OCI-LY7 (cell line): ENCODE measurements at regions not wholly inside any gene's neighbourhood (a gene's known extent, or its start where the extent isn't known, plus 50 kb on each side); places are given as distances from the start of the nearest gene placed in this dataset.

ENCODE experiments used
- BruUV-seq: library from RNA; stranded (reverse); fragments of 400-500 nt; replicated peaks from 2 replicates; lab custom pipeline; 2021; lab: Mats Ljungman, UMichigan
- CTCF ChIA-PET: fragments of 300-600 bp; sonication (Branson Sonifier 250); formaldehyde crosslinking; loops from one replicate; lab custom pipeline; 2022; ENCODE audit warnings: antibody characterized with exemption; ENCODE audit not compliant: unreplicated experiment; lab: Charles Lee
- POLR2A ChIA-PET: fragments of 300-600 bp; sonication (Branson Sonifier 250); formaldehyde crosslinking; loops from one replicate; lab custom pipeline; 2022; ENCODE audit warnings: antibody characterized with exemption; lab: Charles Lee
- DNase-seq: peaks from one replicate; pipeline ENCODE4 v3.0.0-alpha.2; 2015; ENCODE audit warnings: low spot score
- H2AFZ ChIP-seq: fragments of 200-600 bp; sonication (generic), shearing (Covaris generic); 2 replicates; pipeline ENCODE4 v1.6.1; 2014; ENCODE audit warnings: mild to moderate bottlenecking, antibody characterized with exemption, low read length, moderate library complexity
- H3K27ac ChIP-seq: fragments of 200-600 bp; sonication (generic); 2 replicates; pipeline ENCODE4 v1.5.1; 2014; ENCODE audit warnings: mixed run types, low read depth, mild to moderate bottlenecking, moderate library complexity, low read length, inconsistent platforms; ENCODE audit not compliant: poor library complexity, severe bottlenecking
- H3K36me3 ChIP-seq: fragments of 200-600 bp; sonication (generic); 2 replicates; pipeline ENCODE4 v1.6.1; 2014; ENCODE audit warnings: mild to moderate bottlenecking, antibody characterized with exemption, low read length, moderate library complexity, mixed read lengths; ENCODE audit not compliant: insufficient read depth
- H3K4me1 ChIP-seq: fragments of 200-600 bp; sonication (generic); 2 replicates; pipeline ENCODE4 v1.5.1; 2014; ENCODE audit warnings: mild to moderate bottlenecking, low read length; ENCODE audit not compliant: insufficient read depth, poor library complexity, severe bottlenecking
- H3K4me2 ChIP-seq: fragments of 200-600 bp; sonication (generic); 2 replicates; pipeline ENCODE4 v1.6.1; 2014; ENCODE audit warnings: mild to moderate bottlenecking, low read length
- H3K4me3 ChIP-seq: fragments of 200-600 bp; sonication (generic); 2 replicates; pipeline ENCODE4 v1.5.1; 2014; ENCODE audit warnings: mild to moderate bottlenecking, low read depth, low read length; ENCODE audit not compliant: poor library complexity, severe bottlenecking
- H3K79me2 ChIP-seq: fragments of 200-600 bp; sonication (generic); 2 replicates; pipeline ENCODE4 v1.6.1; 2016; ENCODE audit warnings: low read depth, mild to moderate bottlenecking, low read length, moderate library complexity, mixed read lengths; ENCODE audit not compliant: insufficient read depth
- H3K9me2 ChIP-seq: fragments of 200-600 bp; sonication (generic); 2 replicates; pipeline ENCODE4 v1.6.1; 2016; ENCODE audit warnings: mild to moderate bottlenecking, low read length, mixed read lengths; ENCODE audit not compliant: insufficient read depth
- H3K9me3 ChIP-seq: fragments of 200-600 bp; sonication (generic); 2 replicates; pipeline ENCODE4 v1.6.1; 2014; ENCODE audit warnings: mild to moderate bottlenecking, mixed run types, low read length, mixed read lengths
- H4K20me1 ChIP-seq: fragments of 200-600 bp; sonication (generic); 2 replicates; pipeline ENCODE4 v1.6.1; 2014; ENCODE audit warnings: mild to moderate bottlenecking, antibody characterized with exemption, low read length, moderate library complexity, mixed read lengths; ENCODE audit not compliant: insufficient read depth
- CTCF ChIP-seq: fragments of 200-600 bp; sonication (generic); conservative IDR thresholded peaks from 2 replicates; pipeline ENCODE4 v1.5.1; 2014; ENCODE audit warnings: mild to moderate bottlenecking, antibody characterized with exemption, low read length, moderate library complexity, mixed read lengths
- EZH2phosphoT487 ChIP-seq: fragments of 200-600 bp; sonication (generic); IDR thresholded peaks from 2 replicates; pipeline ENCODE4 v1.6.1; 2018; ENCODE audit warnings: low read depth, borderline replicate concordance, mild to moderate bottlenecking, mixed run types, antibody characterized with exemption, low read length, moderate library complexity, mixed read lengths
- intact Hi-C: fragments of 100-400 bp; cut with micrococcal nuclease; formaldehyde crosslinking; loops from one replicate; pipeline ENCODE4 v1.10.0; 2022; ENCODE audit not compliant: unreplicated experiment

DNA sequence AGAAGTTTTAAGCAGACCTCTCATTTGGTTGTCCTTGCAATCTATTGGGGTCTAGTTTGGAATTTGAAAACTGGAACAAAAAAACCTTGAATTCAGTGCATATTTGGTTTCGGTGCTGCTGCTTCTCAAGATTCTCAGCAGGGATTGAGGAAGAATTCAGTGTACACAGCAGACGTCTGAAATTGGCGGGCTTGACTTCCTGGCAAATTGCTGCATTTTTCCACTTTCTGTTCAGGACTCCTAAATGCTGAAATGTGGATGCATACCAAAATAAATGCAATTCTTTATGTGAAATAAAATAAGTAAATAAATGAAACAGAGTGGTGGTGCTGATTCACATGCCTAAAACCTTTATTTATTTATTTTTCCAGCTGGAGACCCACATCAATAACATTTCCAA is 332.4 kb upstream of the KYNU start:
- CTCF ChIA-PET = no interaction called here
- intact Hi-C loops = no loop called here
- H3K4me3 ChIP-seq = no peak overlapping the region

DNA sequence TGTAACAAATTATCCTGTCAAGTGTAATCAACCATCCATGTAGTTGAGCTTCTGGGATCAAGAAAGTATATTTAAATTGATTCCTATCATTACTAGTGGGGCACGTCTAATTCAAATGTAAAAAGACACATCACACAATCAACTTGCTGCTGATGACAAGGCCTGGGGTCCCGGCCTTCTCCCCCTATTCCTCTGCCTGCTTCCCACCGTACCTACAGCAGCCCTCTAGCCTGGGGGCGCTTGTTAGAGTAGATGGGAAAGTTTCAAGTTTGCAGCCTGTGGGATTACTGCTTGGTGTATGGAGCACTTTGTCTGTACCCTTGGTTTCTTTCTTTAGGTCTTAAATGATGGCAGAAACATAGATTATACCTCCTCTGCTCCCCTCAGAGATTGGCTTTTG is 333.3 kb upstream of the KYNU start:
- H3K36me3 ChIP-seq = no peaks in the 10 kb centered on the region
- TF ChIP-seq CTCF (no peak), EZH2phosphoT487 (no peak)
- no peak overlapping the region for H3K4me3 ChIP-seq
- no peak for DNase-seq
- no peak overlapping the region for H3K4me2 ChIP-seq
- ChIA-PET CTCF (no interaction called here), POLR2A (interaction anchor here (0.8 kb wide), 2 partner anchors 9 to 52 kb away, joined by 3 to 7 read pairs; no protein-coding TSS in a partner anchor)
- no peaks in the 10 kb centered on the region for H3K9me3 ChIP-seq
- BruUV-seq = no TSS peak
- intact Hi-C loops = no loop called here
- no peaks in the 10 kb centered on the region for H3K79me2 ChIP-seq
- no peaks in the 10 kb centered on the region for H3K9me2 ChIP-seq
- no peaks in the 10 kb centered on the region for H4K20me1 ChIP-seq
- H3K4me1 ChIP-seq = no peaks in the 10 kb centered on the region
- H2AFZ ChIP-seq = no peak overlapping the region
- no peak overlapping the region for H3K27ac ChIP-seq

More for the DNA sequence above, 332.4 kb upstream of the KYNU start:
- Histone ChIP-seq H4K20me1 (no peaks in the 10 kb centered on the region), H3K36me3 (no peaks in the 10 kb centered on the region), H3K9me2 (no peaks in the 10 kb centered on the region), H3K27ac (no peak overlapping the region), H3K79me2 (no peaks in the 10 kb centered on the region), H2AFZ (no peak overlapping the region), H3K4me2 (no peak overlapping the region), H3K4me1 (no peaks in the 10 kb centered on the region), H3K9me3 (no peaks in the 10 kb centered on the region)
- BruUV-seq = no TSS peak
- DNase-seq = no peak
- POLR2A ChIA-PET = no interaction called here
- TF ChIP-seq EZH2phosphoT487 = no peak
- TF ChIP-seq CTCF = no peak

GRCh38 chr2:142542431-142542910 is 335.0 kb upstream of the KYNU start:
- Histone ChIP-seq H3K9me3 (no peaks in the 10 kb centered on the region), H3K9me2 (no peaks in the 10 kb centered on the region), H4K20me1 (no peaks in the 10 kb centered on the region), H3K36me3 (no peaks in the 10 kb centered on the region), H3K4me3 (no peak overlapping the region), H3K4me1 (no peaks in the 10 kb centered on the region), H3K4me2 (no peak overlapping the region), H3K27ac (no peak overlapping the region), H2AFZ (no peak overlapping the region), H3K79me2 (no peaks in the 10 kb centered on the region)
- DNase-seq = no peak
- intact Hi-C loops = no loop called here
- ChIA-PET CTCF (no interaction called here), POLR2A (interaction anchor here (0.7 kb wide), 1 partner anchor 24 kb away, joined by 4 read pairs; no protein-coding TSS in a partner anchor)
- TF ChIP-seq CTCF (no peak), EZH2phosphoT487 (no peak)
- BruUV-seq = no TSS peak
